ENCODE measurements at regions not wholly inside any gene's neighbourhood (a gene's known extent, or its start where the extent isn't known, plus 50 kb on each side); places are given as distances from the start of the nearest gene placed in this dataset.

DNA sequence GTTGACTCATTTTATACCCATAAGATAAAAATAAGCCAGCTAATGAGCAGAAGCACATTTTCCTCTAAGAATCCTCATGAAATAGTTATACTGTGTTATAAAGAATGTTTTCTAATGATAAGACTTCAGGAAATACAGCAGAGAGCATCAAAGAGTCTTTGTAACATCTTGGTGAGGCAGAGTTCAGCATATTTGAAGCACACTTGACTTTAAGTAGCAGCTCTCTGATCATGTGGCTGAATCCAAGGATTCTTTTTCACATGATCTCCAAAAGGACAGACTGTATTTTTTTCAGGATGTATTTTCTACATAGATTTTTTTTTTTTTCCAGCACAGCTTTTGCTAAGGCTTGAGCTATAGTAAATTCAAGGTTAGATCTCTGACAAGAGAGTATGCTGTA, 195.1 kb downstream of the SI start:
- H3K4me3 ChIP-seq (ENCODE audit: control insufficient read depth, low read depth, low read length): no peak overlapping the region
- no peak for DNase-seq (ENCODE audit: low read depth)
- TF ChIP-seq, protein P1, sequence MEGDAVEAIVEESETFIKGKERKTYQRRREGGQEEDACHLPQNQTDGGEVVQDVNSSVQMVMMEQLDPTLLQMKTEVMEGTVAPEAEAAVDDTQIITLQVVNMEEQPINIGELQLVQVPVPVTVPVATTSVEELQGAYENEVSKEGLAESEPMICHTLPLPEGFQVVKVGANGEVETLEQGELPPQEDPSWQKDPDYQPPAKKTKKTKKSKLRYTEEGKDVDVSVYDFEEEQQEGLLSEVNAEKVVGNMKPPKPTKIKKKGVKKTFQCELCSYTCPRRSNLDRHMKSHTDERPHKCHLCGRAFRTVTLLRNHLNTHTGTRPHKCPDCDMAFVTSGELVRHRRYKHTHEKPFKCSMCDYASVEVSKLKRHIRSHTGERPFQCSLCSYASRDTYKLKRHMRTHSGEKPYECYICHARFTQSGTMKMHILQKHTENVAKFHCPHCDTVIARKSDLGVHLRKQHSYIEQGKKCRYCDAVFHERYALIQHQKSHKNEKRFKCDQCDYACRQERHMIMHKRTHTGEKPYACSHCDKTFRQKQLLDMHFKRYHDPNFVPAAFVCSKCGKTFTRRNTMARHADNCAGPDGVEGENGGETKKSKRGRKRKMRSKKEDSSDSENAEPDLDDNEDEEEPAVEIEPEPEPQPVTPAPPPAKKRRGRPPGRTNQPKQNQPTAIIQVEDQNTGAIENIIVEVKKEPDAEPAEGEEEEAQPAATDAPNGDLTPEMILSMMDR (IDR thresholded peaks at IDR 0.05; ENCODE audit: control insufficient read depth, insufficient read depth, low read depth, low read length, missing control alignments): no peak

DNA sequence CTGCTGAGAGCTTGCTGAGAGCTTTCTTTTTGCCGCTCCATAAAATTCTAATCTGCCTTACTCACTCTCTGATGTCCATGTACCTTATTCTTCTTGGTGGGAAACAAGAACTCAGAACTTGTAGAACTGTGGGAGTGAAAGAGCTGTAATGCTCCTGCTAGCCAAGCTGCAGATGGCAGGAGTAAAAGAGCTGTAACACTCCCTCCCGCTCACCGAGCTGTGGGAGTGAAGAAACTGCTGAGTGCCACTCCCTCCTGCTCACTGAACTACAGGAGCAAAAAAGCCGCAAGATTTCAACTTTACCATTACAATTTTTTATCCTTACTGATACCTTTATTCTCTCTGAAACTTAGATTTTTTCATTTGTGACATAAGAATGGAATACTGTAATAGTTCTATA, 199.1 kb downstream of the SI start:
- no peak overlapping the region for H3K4me3 ChIP-seq (ENCODE audit: control insufficient read depth, low read depth, low read length)
- no peak for DNase-seq (ENCODE audit: low read depth)
- TF ChIP-seq, protein P1 (IDR thresholded peaks at IDR 0.05; ENCODE audit: control insufficient read depth, insufficient read depth, low read depth, low read length, missing control alignments): no peak

DNA sequence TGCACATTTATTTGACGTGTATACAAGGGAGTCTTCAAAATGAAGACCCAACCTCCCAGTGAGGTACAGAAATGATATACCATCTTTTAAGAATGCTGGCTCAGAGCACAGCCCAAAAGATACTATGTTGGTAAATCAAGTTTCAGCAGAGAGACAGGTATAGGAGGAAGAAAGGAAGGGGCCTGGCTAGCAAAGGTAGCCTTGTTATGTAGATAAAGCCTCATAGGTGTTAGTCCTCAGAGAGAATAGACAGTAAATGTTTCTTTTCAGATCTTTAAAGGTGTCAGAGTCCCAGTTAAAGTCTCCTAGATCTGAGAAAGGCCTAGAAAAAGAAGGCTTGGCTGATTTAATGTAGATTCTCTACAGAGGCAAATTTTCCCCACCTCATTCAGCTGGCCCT, 213.8 kb downstream of the SI start:
- TF ChIP-seq, protein P1 (IDR thresholded peaks at IDR 0.05; ENCODE audit: control insufficient read depth, insufficient read depth, low read depth, low read length, missing control alignments): no peak
- DNase-seq (ENCODE audit: low read depth): no peak
- no peak overlapping the region for H3K4me3 ChIP-seq (ENCODE audit: control insufficient read depth, low read depth, low read length)

DNA sequence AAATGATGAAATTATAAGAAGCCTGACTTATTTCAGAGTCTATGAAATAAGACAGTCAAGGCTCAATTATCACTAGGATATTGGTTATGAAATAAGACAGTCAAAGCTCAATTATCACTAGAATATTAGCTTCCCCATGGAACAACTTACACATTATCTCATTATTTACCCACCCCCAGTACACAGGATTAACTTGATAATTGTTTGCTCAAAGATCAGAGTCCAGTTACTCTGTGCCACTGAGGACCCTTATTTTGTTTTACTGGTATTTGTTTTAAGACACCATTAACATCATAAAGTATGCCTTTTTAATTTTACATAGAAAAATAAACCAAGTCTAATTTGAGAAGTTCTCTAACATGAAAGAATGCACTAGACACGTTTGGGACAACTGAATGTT, 225.4 kb downstream of the SI start:
- no peak overlapping the region for H3K4me3 ChIP-seq (ENCODE audit: control insufficient read depth, low read depth, low read length)
- TF ChIP-seq, protein P1 (IDR thresholded peaks at IDR 0.05; ENCODE audit: control insufficient read depth, insufficient read depth, low read depth, low read length, missing control alignments): no peak
- DNase-seq (ENCODE audit: low read depth): no peak

GRCh38 chr3:164851905-164852304, 226.4 kb downstream of the SI start:
- TF ChIP-seq, protein P1 (IDR thresholded peaks at IDR 0.05; ENCODE audit: control insufficient read depth, insufficient read depth, low read depth, low read length, missing control alignments): no peak
- no peak for DNase-seq (ENCODE audit: low read depth)
- H3K4me3 ChIP-seq (ENCODE audit: control insufficient read depth, low read depth, low read length): no peak overlapping the region

GRCh38 chr3:164851204-164851603, 227.1 kb downstream of the SI start:
- no peak for DNase-seq (ENCODE audit: low read depth)

More at GRCh38 chr3:164851204-164851603, 227.1 kb downstream of the SI start:
- TF ChIP-seq, protein P1 (IDR thresholded peaks at IDR 0.05; ENCODE audit: control insufficient read depth, insufficient read depth, low read depth, low read length, missing control alignments): no peak
- no peak overlapping the region for H3K4me3 ChIP-seq (ENCODE audit: control insufficient read depth, low read depth, low read length)
